Myocyte (in vitro differentiated cells): ENCODE measurements at regions not wholly inside any gene's neighbourhood (a gene's known extent, or its start where the extent isn't known, plus 50 kb on each side); places are given as distances from the start of the nearest gene placed in this dataset.
"Not testable (repeated sequence)": the region's sequence is repeated elsewhere in the genome, so short reads cannot be mapped to it uniquely, and the experiment has no call there.

Source experiments
- DNase-seq: peaks from one replicate; pipeline ENCODE4 v3.0.0-alpha.2; 2012; ENCODE audit warnings: low read depth

- DNase-seq, result peak; percentile 22
These were observed 880.2 kb downstream of the OTOL1 start for GRCh38 chr3:162376761-162377160.

- no peak for DNase-seq
These were observed 881.0 kb downstream of the OTOL1 start for GRCh38 chr3:162377608-162378007.

DNA sequence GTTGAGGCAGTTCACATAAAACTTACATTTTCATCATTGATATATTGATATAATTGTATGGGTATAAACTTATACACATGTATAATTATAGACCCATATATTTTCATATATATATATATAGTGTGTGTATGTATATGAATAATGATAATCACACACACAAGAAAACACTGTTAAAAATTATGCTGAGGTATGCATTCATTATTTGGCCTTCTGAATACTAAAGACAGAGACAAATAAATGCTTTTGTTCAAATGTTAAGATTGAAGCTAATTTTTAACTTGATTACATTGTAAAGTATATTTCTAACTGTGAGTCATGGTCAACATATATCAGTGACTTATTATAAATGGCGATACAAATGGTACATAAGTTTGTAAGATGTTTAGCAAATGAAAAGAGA, 888.8 kb downstream of the OTOL1 start:
- no peak for DNase-seq

DNA sequence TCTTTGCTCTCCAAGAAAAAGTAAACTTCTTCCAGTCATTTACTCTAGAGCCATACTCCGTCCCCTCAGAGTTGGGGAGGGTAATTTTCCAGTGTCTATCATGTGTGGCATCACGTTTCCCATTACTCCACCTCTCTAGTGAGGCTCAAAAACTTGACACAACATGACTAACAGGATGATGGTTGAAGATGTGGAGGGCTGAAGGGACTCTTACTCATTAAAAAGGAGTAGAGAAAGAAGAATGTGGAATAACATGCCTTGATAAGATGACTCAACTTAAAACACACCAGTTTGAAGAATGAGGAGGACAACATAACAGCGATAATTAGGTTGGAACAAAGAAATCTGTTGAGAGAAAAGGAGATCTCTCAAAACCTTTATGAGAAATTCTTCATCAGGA, 894.3 kb downstream of the OTOL1 start:
- peak; percentile 41 for DNase-seq

DNA sequence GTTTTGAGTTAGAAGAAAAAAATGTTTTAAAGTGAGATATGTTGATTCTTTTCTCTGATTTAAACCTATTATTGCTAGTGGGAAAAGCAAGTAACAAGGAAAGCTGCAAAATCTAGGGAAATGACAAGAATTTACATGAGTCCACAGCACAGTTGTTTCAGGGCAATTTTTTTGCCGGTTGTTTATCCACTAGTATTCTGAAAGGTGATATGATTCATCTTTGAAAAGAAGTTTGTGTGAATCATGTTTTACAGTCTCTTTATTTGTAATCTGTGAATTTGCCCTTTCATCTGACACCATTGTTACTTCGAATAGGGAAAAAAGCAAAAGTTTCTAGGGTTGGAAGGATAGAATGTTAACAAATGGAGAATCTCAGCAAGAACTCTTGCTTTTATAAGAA, 894.7 kb downstream of the OTOL1 start:
- DNase-seq, result peak; percentile 44

GRCh38 chr3:162395496-162395895, 898.9 kb downstream of the OTOL1 start:
- no peak for DNase-seq

DNA sequence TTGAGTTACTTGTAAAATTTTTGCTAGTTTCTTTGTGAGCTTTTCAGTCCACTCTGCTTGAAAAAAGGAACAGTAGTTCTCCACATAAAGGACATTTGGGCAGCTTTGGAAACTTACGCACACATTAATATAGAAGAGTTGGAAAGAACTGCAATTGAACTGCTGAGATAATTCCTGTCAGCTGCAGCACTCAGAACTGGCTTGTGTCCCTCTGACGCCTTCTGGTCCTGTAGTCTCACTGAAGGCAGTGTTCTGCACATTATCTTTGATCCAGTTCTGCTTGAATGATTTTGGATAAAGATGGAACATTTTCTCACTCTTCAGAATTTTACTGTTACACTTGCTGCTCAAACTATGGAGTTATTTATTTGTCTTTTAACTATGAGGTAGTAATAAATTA, 901.9 kb downstream of the OTOL1 start:
- no peak for DNase-seq

- DNase-seq, result no peak
These were observed 904.1 kb downstream of the OTOL1 start for GRCh38 chr3:162400697-162401096.

- not testable (repeated sequence) for DNase-seq
These were observed 914.9 kb downstream of the OTOL1 start for GRCh38 chr3:162411556-162411955.

DNA sequence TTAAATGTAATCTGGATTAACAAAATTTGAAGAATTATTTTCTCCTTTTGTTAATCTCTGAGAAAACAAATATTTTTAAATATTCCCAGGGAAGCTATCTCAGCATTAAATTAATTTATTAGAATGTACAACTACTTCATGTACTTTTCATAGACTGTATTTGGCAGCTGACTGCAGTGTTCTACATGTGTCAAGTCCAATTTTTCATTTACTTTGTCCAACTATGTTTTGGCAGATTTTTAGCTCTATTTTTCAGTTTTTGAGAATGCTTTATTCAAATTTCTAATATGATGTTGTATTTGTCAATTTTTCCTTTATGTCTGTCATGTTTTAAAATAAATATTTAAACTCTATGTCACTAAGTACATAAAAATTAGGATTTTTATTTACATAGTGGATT, 925.1 kb downstream of the OTOL1 start:
- no peak for DNase-seq

DNA sequence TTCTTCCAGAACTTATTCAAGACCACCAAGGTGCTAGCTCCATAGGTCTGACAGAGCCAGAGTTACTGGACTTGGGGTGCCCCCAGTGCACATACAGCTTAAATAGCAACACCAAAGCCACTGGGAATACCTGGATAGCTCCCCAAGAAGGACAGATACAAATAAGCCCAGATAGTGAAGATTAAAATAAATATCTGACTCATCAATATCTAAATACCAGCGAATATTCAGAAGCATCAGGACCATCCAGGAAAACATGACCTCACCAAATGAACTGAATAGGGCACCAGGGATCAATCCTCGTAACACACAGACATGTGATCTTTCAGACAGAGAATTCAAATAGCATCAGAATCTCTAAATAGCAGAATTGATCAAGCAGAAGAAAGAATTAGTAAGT, 931.6 kb downstream of the OTOL1 start:
- DNase-seq, result no peak

GRCh38 chr3:162435750-162436149, 939.1 kb downstream of the OTOL1 start:
- DNase-seq, result no peak

DNA sequence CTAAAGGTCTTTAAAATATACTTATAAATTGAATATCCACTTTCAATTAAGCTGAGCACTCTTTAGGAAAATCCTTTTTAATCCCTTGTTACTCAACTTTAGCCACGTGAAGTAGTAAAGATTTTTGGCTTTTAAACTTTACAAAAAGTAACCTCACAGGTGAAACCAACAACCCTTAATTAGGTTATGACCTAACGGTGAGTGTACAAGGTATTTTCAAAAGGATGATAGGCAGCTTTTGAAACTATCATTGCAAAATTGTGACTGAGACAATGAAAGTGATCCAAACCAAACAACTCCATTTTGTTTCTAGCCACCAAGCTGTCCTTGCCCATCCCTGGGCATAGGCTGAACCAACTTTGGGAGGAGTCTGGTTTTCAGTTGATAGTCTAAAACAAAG, 940.2 kb downstream of the OTOL1 start:
- DNase-seq, result no peak

GRCh38 chr3:162437480-162437879, 940.9 kb downstream of the OTOL1 start:
- DNase-seq, result no peak

- peak; percentile 3 for DNase-seq
These were observed 945.1 kb downstream of the OTOL1 start for GRCh38 chr3:162441716-162442115.

GRCh38 chr3:162443376-162443775, 946.8 kb downstream of the OTOL1 start:
- no peak for DNase-seq

GRCh38 chr3:162468791-162469190, 972.2 kb downstream of the OTOL1 start:
- DNase-seq, result no peak

DNA sequence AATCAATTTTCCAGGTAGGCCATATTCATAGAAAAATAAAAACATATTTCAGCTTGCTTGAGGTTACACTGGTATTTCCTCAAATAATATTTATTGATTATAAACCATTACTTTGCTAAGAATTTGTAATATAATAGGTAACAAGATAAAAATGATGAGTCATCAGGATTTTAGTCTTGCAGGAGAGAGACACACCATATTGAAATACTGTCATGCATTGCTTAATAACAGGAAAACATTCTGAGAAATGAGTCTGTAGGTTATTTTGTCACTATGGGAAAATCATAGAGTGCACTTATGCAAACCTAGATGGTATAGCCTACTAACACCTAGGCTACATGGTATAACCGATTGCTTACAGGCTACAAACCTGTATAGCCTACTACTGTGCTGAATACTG, 990.5 kb downstream of the OTOL1 start:
- DNase-seq, result no peak

- DNase-seq, result no peak
These were observed 993.2 kb downstream of the OTOL1 start for GRCh38 chr3:162489853-162490252.

DNA sequence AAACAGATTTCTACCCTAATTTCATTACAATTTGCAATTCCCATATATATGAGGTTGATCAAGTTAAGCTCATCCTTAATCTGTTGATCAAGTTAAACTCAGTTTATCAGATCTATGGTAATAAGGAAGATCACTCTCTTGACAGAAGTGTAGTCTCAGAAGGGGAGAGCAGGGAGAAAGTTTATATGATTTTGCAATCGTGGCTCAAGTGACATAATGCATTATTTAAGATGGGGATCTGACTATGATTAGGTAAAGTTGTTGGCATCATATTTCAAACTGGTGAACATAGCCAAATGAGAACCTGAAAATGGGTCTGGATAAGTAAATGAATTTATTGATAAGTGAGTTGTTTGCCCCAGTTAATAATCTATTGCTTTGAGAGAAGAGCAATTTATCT, 995.3 kb downstream of the OTOL1 start:
- DNase-seq, result no peak

DNA sequence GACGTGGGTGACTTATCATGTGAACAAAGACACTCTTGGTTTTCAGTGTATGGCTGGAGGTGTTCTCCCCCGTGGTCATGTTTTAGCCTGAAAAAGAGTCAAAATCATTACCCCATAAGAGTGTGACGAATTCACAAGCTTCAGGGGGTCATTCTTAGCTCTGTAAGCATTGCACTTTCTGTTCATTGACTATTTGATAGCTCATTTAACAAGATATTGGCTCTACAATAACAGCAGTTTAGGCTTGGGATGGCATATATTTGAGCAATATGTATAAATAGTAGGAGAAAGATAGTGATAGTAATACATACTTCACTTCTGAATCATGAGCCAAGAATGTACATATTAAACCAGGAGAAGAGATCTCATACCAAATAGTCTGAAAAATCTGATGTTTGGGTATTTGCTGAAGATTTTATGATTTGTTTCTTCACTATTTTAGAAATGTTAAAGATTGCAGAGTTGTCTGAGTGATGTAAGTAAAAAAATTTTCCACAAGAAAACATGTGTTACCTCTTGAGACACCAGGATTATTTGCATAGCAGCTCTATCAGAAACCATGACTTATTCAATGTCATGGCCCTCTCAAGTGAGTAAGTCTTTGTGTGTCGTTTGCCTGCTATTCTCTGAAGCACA, 996.0 kb downstream of the OTOL1 start:
- DNase-seq, result no peak

- no peak for DNase-seq
These were observed 1002.0 kb downstream of the OTOL1 start for GRCh38 chr3:162498626-162499025.

GRCh38 chr3:162507397-162507796, 1010.8 kb downstream of the OTOL1 start:
- no peak for DNase-seq

DNA sequence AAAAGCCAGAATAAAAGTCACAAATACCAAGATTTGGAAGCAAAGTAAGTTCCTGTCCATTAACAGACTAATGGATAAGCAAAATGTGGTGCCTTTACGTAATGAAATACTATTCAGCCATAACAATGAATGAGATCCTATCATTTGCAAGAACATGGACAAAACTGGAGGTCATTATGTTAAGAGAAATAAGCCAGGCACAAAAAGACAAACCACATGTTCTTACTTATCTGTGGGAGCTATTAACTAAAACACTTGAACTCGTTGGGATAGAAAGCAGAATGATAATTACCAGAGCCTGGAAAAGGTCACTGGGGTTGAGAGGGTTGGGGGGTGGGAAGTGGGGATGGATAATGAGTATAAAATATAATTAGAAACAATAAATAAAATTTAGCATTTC, 1015.9 kb downstream of the OTOL1 start:
- no peak for DNase-seq
